Caki2 (cell line): ENCODE measurements at regions not wholly inside any gene's neighbourhood (a gene's known extent, or its start where the extent isn't known, plus 50 kb on each side); places are given as distances from the start of the nearest gene placed in this dataset.
A peak's percentile ranks its signal among the peaks of the same experiment; 100 is the strongest.
"Not testable (repeated sequence)": the region's sequence is repeated elsewhere in the genome, so short reads cannot be mapped to it uniquely, and the experiment has no call there.

Experiments used
- DNase-seq: peaks from one replicate; pipeline ENCODE4 v3.0.0-alpha.2; 2015; ENCODE audit warnings: low read depth
- in situ Hi-C: cut with HindIII; loops from 2 replicates; pipeline ENCODE4 v1.10.0; 2016; ENCODE audit warnings: low sequenced_read_pairs, low pct_unique_long_range_greater_than_20kb, mixed read lengths

DNA sequence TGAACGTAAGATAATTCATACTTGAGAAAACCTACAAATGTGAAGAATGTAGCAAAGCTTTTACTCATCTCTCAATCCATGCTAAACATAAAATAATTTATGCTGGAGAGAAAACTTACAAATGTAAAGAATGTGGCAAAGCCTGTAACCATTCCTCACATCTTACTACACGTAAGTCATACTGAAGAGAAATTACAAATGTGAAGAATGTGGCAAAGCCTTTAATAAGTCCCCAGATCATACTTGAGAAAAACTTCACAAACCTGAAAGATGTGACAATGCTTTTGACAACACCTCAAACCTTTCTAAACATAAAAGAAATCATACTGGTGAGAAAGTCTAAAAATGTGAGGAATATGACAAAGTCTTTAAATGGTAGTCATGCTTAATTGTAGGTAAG lies 89.4 kb downstream of the ZNF675 start:
- DNase-seq = no peak
- in situ Hi-C loops = no loop called here

DNA sequence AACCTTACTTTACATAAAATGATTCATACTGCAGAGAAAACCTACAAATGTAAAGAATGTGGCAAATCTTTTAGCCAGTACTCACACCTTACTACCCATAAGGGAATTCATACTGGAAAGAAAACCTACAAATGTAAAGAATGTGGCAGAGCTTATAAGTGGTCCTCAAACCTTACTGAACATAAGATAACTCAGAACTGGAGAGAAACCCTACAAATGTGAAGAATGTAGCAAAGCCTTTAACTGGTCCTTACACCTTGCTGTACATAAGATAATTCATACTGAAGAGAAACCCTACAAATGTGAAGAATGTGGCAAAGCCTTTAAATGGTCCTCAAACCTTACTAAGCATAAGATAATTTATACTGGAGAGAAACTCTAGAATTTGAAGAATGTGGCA lies 90.1 kb downstream of the ZNF675 start:
- DNase-seq = no peak
- in situ Hi-C loops = no loop called here

- DNase-seq, in situ Hi-C loops: not testable (repeated sequence)
These were observed 92.7 kb downstream of the ZNF675 start for GRCh38 chr19:23594311-23594710.

GRCh38 chr19:23587546-23587945 lies 99.5 kb downstream of the ZNF675 start:
- in situ Hi-C loops = no loop called here
- DNase-seq = no peak

- in situ Hi-C loops = no loop called here
- peak; percentile 1 for DNase-seq
These were observed 109.5 kb downstream of the ZNF675 start for GRCh38 chr19:23577501-23577900.

GRCh38 chr19:23571175-23571574 lies 115.8 kb downstream of the ZNF675 start:
- in situ Hi-C loops = no loop called here
- DNase-seq = no peak

DNA sequence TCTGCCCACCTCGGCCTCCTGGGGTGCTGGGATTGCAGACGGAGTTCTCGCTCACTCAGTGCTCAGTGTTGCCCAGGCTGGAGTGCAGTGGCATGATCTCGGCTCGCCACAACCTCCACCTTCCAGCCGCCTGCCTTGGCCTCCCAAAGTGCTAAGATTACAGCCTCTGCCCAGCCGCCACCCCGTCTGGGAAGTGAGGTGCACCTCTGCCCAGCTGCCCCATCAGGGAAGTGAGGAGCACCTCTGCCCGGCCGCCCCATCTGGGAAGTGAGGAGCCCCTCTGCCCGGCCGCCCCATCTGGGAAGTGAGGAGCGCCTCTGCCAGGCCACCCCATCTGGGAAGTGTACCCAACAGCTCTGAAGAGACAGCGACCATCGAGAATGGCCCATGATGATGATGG lies 118.9 kb downstream of the ZNF675 start:
- in situ Hi-C loops, DNase-seq: not testable (repeated sequence)

- DNase-seq = no peak
- in situ Hi-C loops = no loop called here
These were observed 121.8 kb downstream of the ZNF675 start for GRCh38 chr19:23565256-23565655.

GRCh38 chr19:23563326-23563725 lies 123.7 kb downstream of the ZNF675 start:
- in situ Hi-C loops = no loop called here
- DNase-seq = no peak

- DNase-seq = no peak
- in situ Hi-C loops = no loop called here
These were observed 125.7 kb downstream of the ZNF675 start for GRCh38 chr19:23561341-23561740.

DNA sequence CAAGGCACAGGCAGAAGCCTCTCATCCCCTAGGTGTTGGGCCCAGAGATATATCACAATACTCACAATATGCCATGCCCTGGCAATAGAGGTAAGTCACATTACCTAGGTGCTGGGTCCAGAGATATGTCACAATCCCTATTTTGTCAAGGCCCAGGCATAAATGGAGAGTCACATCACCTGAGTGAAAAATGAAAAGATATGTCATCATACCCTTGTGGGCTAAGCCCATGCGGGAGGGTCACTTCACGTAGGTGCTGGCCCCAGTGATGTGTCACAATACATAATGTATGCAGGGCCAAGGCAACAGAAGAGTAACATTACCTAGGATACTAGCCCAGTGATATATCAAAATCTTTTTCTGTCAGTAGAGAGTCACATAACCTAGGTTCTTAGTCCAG lies 127.0 kb downstream of the ZNF675 start:
- in situ Hi-C loops = no loop called here
- no peak for DNase-seq

DNA sequence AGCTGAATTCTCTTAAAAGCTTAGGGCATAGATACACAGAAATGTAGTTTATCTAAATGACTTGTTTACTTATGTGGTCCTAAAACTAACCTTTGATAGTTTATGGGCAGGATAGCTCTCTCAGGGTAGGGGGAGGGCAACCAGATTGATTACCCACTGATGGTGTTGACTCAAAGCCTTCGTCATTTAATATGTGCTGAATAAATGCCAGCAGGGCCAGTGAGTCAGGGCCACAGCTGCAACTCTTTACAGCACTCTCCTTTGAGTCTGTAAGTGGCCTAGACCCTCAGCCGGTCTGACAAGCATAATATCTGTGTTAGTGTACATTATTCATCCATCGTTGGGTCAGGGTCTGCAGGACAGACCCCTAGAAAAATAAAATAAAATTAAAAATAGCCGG lies 128.5 kb downstream of the ZNF675 start:
- no peak for DNase-seq
- in situ Hi-C loops = no loop called here

DNA sequence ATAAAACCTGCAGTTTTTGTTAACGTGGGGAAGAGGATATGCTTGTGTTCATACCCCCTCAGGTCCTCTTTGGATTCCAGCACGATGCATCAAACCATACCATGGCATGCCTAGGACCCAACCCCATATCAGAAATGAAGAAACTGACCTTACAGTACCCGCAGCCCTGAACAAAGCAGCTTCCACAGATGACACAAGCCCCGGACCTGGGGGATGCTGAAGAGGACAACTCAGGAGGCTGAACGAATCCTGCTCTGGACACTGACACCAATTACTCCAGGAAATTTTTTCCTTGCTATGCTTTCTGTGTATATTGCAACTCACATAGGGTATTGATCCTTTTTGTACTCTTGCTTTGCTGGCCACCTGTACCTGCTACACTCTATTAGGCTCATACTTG lies 129.6 kb downstream of the ZNF675 start:
- DNase-seq = no peak
- in situ Hi-C loops = no loop called here

GRCh38 chr19:23554548-23554947 lies 132.5 kb downstream of the ZNF675 start:
- in situ Hi-C loops = no loop called here
- DNase-seq = peak; percentile 28

- in situ Hi-C loops, DNase-seq: not testable (repeated sequence)
These were observed 136.9 kb downstream of the ZNF675 start for GRCh38 chr19:23550102-23550501.

GRCh38 chr19:23547816-23548430 lies 139.1 kb downstream of the ZNF675 start:
- DNase-seq = no peak
- in situ Hi-C loops = no loop called here

- DNase-seq = no peak
- in situ Hi-C loops = no loop called here
These were observed 139.9 kb downstream of the ZNF675 start for GRCh38 chr19:23547156-23547555.

- DNase-seq = no peak
- in situ Hi-C loops = no loop called here
These were observed 143.7 kb downstream of the ZNF675 start for GRCh38 chr19:23543351-23543750.

- DNase-seq = no peak
These were observed 144.4 kb downstream of the ZNF675 start for GRCh38 chr19:23542562-23542961.

DNA sequence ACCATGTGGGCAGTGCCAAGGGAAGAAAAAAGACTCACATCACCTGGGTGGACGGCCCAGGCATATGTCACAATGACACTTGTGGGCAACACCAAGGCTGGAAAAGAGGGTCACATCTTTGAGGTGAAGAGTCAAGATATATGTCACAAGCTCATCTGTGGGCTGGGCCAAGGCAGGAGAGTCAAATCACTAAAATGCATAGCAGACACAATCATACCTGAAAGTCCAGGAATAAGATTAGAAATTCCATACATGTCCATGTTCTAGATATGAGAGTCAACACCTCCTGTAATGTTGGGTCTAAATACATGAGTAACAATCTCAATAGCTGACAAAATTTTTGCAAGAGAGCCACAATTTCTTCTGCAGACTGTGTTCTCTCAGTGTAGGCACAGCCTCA lies 145.0 kb downstream of the ZNF675 start:
- DNase-seq = no peak
- in situ Hi-C loops = no loop called here

More at GRCh38 chr19:23542562-23542961, 144.4 kb downstream of the ZNF675 start:
- in situ Hi-C loops = no loop called here

- DNase-seq, in situ Hi-C loops: not testable (repeated sequence)
These were observed 144.9 kb upstream of the ZNF91 start for GRCh38 chr19:23540180-23540579.
